HG03565 (cell line): ENCODE measurements at regions not wholly inside any gene's neighbourhood (a gene's known extent, or its start where the extent isn't known, plus 50 kb on each side); places are given as distances from the start of the nearest gene placed in this dataset.

Experiments
- ATAC-seq: cut with Tn5 transposase; IDR thresholded peaks from one replicate; pipeline ENCODE4 v1.9.1; 2021; ENCODE audit warnings: mild to moderate bottlenecking, moderate library complexity; ENCODE audit not compliant: unreplicated experiment

DNA sequence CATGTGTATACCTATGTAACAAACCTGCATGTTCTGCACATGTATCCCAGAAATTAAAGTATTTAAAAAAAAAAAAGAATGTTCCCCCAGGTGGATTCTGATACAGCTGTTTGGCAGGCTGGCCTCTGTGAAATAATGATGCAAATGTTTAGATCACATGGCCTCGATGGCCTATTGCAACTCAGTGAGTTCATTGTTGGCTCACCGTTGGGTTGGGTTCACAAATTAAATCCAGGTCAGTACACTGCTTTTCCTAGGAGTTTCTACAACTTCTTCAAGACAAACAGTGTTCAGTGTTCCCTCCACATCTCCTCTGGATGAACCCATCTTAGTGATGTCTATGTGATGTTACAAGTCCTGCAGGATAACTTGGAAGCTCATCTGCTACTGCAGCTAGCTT lies 58.3 kb upstream of the STXBP6 start:
- no peak for ATAC-seq

GRCh38 chr14:25103820-25104219 lies 53.9 kb upstream of the STXBP6 start:
- ATAC-seq: no peak

DNA sequence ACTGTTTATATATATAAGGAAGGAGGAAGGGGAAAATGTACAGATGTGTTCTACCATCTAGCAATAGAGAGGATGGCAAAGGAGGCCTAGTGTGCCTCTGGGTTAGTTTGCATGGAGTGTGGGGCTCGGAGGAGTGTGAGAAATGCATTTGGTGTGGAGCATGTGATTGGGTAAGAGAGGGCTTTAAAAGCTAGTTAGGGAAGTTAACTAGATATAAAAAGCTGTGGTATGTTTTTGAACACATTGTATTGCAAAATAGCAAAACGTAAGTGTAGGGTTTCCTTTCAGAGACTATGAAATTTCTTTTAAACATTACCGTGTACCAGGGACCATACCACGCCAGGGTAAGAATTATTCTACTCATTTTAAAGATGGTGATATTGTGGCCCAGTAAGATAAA lies 53.3 kb upstream of the STXBP6 start:
- ATAC-seq: no peak

GRCh38 chr14:25102788-25103187 lies 52.8 kb upstream of the STXBP6 start:
- no peak for ATAC-seq

DNA sequence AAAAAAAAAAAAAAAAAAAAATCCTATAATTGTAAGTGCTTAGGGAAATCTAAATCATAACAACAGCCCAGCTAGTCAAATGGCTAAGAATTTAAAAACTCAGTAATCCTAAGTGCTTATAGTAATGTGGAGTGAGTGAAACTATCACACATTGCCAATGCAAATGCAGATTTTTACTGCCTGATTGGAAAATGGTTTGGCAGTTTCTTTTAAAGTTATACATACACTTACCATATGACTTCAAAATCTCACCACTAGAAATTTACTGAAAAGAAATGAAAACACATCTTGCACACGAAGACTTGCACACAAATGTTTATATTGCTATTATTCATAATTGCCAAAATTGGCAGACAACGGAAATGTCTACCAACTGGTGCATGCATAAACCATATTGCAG lies 51.3 kb upstream of the STXBP6 start:
- no peak for ATAC-seq
